Activated CD4-positive, alpha-beta T cell treated with anti-CD3 and anti-CD28 coated beads for 36 hours (primary cell): ENCODE measurements at regions not wholly inside any gene's neighbourhood (a gene's known extent, or its start where the extent isn't known, plus 50 kb on each side); places are given as distances from the start of the nearest gene placed in this dataset.
"Not testable (repeated sequence)": the region's sequence is repeated elsewhere in the genome, so short reads cannot be mapped to it uniquely, and the experiment has no call there.

ENCODE experiments used
- ATAC-seq: fragments of 200-7000 bp; cut with Tn5 transposase; one replicate; pipeline ENCODE4 v1.10.0; 2021; ENCODE audit warnings: mild to moderate bottlenecking, moderate library complexity
- CTCF ChIA-PET: fragments of 350-600 bp; sonication (Branson Sonifier 250); formaldehyde crosslinking; loops from one replicate; lab custom pipeline; 2021; ENCODE audit warnings: antibody characterized with exemption; lab: Charles Lee
- POLR2A ChIA-PET: fragments of 350-600 bp; sonication (Branson Sonifier 250); formaldehyde crosslinking; loops from one replicate; lab custom pipeline; 2021; ENCODE audit warnings: antibody characterized with exemption, inconsistent platforms; lab: Charles Lee
- DNase-seq: peaks from one replicate; pipeline ENCODE4 v3.0.0-alpha.2; 2020
- H3K27ac Mint-ChIP-seq: one replicate; pipeline ENCODE4 v1.8.0; 2021; ENCODE audit warnings: mixed read lengths
- H3K27me3 Mint-ChIP-seq: one replicate; pipeline ENCODE4 v1.8.0; 2021; ENCODE audit warnings: mixed read lengths
- H3K36me3 Mint-ChIP-seq: one replicate; pipeline ENCODE4 v1.8.0; 2021; ENCODE audit warnings: low read depth, mixed read lengths
- H3K4me1 Mint-ChIP-seq: one replicate; pipeline ENCODE4 v1.8.0; 2021; ENCODE audit warnings: mixed read lengths
- H3K4me3 Mint-ChIP-seq: one replicate; pipeline ENCODE4 v1.8.0; 2021; ENCODE audit warnings: mild to moderate bottlenecking, moderate library complexity, mixed read lengths
- H3K9me3 Mint-ChIP-seq: one replicate; pipeline ENCODE4 v1.8.0; 2021; ENCODE audit warnings: low read depth, mixed read lengths
- intact Hi-C, 2 experiments: fragments of 100-400 bp; cut with DNase I in 1 of 2; cut with micrococcal nuclease in 1 of 2; formaldehyde crosslinking; loops; one replicate each; pipeline versions ENCODE4 v1.14.2 to v1.15.1; 2022 to 2024; cut with DNase I, micrococcal nuclease

DNA sequence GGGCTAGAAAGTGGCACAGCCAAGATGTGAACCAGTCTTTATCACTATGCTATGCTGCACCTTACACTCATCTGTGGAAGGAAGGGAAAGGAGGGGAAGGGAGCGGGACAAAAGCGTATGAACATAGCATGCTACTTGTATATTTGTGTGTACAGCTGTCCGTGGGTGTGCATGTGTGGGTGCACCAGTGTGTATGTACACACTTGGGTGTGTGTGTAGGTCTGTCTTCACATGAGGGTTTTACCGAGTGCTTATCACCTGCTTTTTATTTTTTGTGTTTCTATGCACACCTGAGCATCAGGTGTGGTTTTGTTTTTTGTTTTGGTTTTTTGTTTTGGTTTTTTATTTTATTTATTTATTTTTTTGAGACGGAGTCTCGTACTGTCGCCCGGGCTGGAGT is 255.7 kb downstream of the RRAGC start:
- H3K4me1 Mint-ChIP-seq: no peaks in the 10 kb centered on the region
- ChIA-PET CTCF (no interaction called here), POLR2A (no interaction called here)
- no peaks in the 10 kb centered on the region for H3K36me3 Mint-ChIP-seq
- no peak for ATAC-seq
- peaks cover 5% of the 10 kb centered on the region for H3K27me3 Mint-ChIP-seq
- intact Hi-C loops: no loop called here
- H3K4me3 Mint-ChIP-seq: no peak overlapping the region
- DNase-seq: no peak
- H3K27ac Mint-ChIP-seq: no peak overlapping the region
- H3K9me3 Mint-ChIP-seq: no peaks in the 10 kb centered on the region

DNA sequence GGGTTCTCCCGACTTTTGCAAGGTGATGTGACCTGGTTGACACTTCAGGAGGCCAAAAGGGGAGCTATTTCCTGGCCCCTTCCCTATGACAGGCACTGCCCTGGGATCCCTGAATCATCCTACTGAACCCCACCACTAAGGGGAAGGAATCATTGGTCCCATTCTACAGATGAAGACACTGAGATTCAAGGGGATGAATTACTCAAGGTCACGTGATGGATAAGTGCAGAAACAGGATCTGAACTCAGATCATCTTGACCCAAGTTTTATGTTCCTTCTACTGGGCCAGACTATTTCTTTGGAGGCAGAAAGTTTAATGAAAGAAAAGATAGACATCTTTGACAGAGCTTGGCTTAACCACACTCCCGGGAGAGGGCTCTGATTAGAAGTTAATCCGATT is 258.7 kb downstream of the RRAGC start:
- intact Hi-C loops: no loop called here
- POLR2A ChIA-PET: no interaction called here
- Mint-ChIP-seq H3K27ac (no peak overlapping the region), H3K9me3 (no peaks in the 10 kb centered on the region), H3K4me1 (no peaks in the 10 kb centered on the region), H3K36me3 (no peaks in the 10 kb centered on the region), H3K27me3 (peaks cover 7% of the 10 kb centered on the region), H3K4me3 (no peak overlapping the region)
- no peak for DNase-seq
- ATAC-seq: no peak
- CTCF ChIA-PET: no interaction called here

DNA sequence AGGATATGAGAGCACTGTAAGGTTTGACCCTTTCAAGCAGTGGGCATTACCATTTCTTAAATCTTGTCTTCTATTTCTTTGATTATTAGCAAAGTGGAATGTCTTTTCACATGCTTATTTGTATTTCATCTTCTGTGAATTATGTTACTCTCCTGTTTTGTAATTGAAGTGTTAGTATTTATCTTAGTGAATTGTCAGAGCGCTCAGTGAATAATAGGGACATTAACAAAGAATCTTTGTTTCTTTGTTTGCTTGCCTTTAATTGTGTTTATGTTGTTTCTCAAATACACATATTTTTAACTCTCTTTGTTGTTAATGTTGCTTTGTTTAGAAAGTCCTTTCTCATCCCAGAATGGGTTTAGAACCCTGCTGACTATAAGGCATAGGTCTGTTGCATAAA is 259.3 kb downstream of the RRAGC start:
- intact Hi-C loops: no loop called here
- CTCF ChIA-PET: no interaction called here
- no peak for ATAC-seq

DNA sequence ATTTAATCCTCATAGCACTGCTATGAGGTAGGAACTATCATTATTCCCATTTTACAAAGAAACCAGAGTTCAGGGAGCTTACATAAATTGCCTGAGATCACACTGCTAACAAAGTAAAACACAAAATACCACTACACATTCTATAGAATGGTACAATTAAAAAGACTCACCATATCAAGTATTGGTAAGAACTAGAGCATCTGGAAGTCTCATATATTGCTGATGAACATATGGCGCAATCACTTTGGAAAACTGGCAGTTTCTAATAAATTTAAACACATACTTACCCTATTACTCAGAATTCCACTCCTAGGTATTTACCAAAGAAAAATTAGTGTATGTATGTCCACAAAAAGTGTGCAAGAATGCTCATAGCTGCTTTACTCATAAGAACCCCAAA is 261.5 kb downstream of the RRAGC start:
- Mint-ChIP-seq H3K27me3 (peaks cover 15% of the 10 kb centered on the region), H3K9me3 (peaks cover 6% of the 10 kb centered on the region), H3K4me3 (no peak overlapping the region), H3K27ac (no peak overlapping the region), H3K36me3 (peaks cover 3% of the 10 kb centered on the region), H3K4me1 (no peaks in the 10 kb centered on the region)
- POLR2A ChIA-PET: no interaction called here
- intact Hi-C loops: no loop called here
- DNase-seq (no peak), ATAC-seq (no peak)
- CTCF ChIA-PET: no interaction called here

More for the DNA sequence above, 259.3 kb downstream of the RRAGC start:
- H3K27me3 Mint-ChIP-seq: peaks cover 9% of the 10 kb centered on the region
- H3K36me3 Mint-ChIP-seq: no peaks in the 10 kb centered on the region
- no peak overlapping the region for H3K4me3 Mint-ChIP-seq
- DNase-seq: no peak
- POLR2A ChIA-PET: no interaction called here
- H3K9me3 Mint-ChIP-seq: no peaks in the 10 kb centered on the region
- no peak overlapping the region for H3K27ac Mint-ChIP-seq
- H3K4me1 Mint-ChIP-seq: no peaks in the 10 kb centered on the region

DNA sequence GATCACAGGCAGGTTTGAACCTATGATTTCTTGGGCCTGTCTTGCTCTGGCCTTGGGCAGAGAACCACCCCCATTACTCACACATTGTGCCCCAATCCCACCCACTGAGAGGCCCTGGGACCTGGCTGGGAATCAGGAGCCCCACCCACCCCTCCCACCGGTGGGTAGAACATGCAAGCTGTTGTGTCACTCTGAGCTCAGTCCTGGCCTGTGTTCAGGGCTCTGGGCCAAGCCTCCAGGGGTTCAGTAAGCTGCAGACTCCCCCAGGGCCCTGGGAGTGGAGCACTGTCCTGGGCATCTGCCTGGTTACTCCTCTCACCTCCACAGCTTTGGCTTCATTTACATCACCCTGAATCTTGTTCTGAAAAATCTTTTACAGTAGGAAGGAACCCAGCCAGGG is 270.5 kb downstream of the RRAGC start:
- ATAC-seq: no peak
- no peak overlapping the region for H3K4me3 Mint-ChIP-seq
- no peak for DNase-seq
- H3K4me1 Mint-ChIP-seq: peaks cover 8% of the 10 kb centered on the region
- CTCF ChIA-PET: interaction anchor here (0.7 to 1.3 kb wide), 3 partner anchors 35 to 702 kb away, joined by 3 to 4 read pairs (median 3); no protein-coding TSS in a partner anchor
- peaks cover 1% of the 10 kb centered on the region for H3K9me3 Mint-ChIP-seq
- no peaks in the 10 kb centered on the region for H3K27me3 Mint-ChIP-seq
- intact Hi-C loops: loop anchor here in 1 of 2 experiments (5.0 kb wide), 2 partner anchors 97 to 562 kb away; no protein-coding TSS in a partner anchor
- POLR2A ChIA-PET: no interaction called here
- H3K36me3 Mint-ChIP-seq: peaks cover 3% of the 10 kb centered on the region
- H3K27ac Mint-ChIP-seq: no peak overlapping the region

DNA sequence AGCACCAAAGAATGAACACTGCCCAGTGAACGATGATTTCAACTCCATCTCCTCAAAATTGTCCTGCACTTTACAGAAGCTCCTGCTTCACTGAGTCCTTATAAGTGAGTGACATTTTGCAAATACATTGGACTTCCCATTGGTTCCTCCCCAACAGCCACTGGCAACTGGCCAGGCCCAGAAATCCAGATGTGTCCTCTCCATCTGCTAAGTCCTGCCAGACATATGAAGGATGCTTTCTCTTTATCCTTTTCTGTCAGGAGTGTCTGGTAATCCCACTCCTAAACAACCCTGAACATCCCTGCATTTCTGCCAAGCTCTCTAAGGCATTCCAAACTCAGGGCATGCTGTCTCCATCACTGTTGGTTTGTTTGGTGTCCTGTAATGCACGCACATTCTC is 271.8 kb downstream of the RRAGC start:
- no peak overlapping the region for H3K27ac Mint-ChIP-seq
- ChIA-PET POLR2A (no interaction called here), CTCF (interaction anchor here (0.8 to 1.4 kb wide), 3 partner anchors 36 to 97 kb away, joined by 3 to 4 read pairs (median 3); no protein-coding TSS in a partner anchor)
- no peak overlapping the region for H3K4me3 Mint-ChIP-seq
- no peaks in the 10 kb centered on the region for H3K9me3 Mint-ChIP-seq
- no peaks in the 10 kb centered on the region for H3K27me3 Mint-ChIP-seq
- no peaks in the 10 kb centered on the region for H3K36me3 Mint-ChIP-seq
- intact Hi-C loops: loop anchor here (1.0 to 5.0 kb wide), 4 partner anchors 95 to 561 kb away; no protein-coding TSS in a partner anchor
- DNase-seq (no peak), ATAC-seq (no peak)
- H3K4me1 Mint-ChIP-seq: peaks cover 8% of the 10 kb centered on the region

DNA sequence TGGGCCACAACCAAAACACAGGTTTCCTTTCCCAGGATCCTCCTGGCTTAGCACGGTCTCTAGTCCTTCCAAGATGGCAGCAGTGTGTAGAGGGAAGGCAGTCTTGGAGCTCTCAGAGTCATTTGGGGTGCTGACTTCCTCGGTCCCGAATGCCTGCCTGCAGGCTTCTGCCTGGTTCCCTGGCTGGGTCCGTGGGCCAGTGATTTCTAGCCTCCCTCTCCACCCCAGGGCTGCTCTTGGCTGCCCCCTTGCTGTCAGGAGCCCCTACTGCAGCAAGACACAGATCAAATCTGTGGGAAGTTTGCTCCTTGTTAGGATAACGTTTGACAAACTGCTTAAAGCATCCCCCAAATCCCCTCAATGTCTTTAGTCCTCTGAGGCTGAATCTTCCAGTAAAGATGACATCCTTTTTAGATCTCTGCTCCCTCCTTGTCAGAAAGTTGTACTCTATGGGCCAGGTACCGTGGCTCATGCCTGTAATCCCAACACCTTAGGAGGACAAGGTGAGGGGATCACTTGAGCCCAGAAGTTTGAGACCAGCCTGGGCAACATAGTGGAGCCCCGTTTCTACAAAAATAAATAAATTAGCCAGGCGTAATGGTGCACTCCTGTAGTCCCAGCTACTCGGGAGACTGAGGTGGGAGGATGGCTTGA is 272.5 kb downstream of the RRAGC start:
- H3K36me3 Mint-ChIP-seq: no peaks in the 10 kb centered on the region
- no peak overlapping the region for H3K27ac Mint-ChIP-seq
- H3K4me1 Mint-ChIP-seq: peaks cover 8% of the 10 kb centered on the region
- DNase-seq: peak; percentile 75
- no peak overlapping the region for H3K4me3 Mint-ChIP-seq
- ChIA-PET CTCF (interaction anchor here (0.8 to 1.4 kb wide), 4 partner anchors 16 to 96 kb away, joined by 3 to 5 read pairs (median 4); no protein-coding TSS in a partner anchor), POLR2A (no interaction called here)
- no peaks in the 10 kb centered on the region for H3K9me3 Mint-ChIP-seq
- no peaks in the 10 kb centered on the region for H3K27me3 Mint-ChIP-seq
- ATAC-seq: peak; percentile 74
- intact Hi-C loops: loop anchor here (1.0 to 5.0 kb wide), 4 partner anchors 95 to 561 kb away; no protein-coding TSS in a partner anchor

DNA sequence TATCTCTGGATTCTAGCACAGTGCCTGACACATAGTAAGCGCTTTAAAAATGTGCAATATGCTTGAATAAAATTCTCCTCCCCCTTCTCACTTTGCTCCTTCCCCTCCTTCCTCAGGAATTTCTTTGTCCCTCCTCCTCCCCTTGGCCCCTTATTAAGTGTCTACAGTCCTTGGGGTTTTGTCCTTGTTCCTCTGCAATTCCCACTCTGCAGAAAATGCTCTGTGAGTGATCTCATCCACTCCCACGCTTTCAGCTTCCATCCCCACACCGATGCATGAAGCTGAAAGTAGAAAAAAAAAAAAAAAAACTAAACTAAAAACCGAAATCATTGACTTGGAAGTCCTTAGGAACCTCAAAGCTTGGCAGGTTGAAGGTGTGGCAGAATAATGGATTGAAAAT is 273.6 kb downstream of the RRAGC start:
- ChIA-PET POLR2A (no interaction called here), CTCF (interaction anchor here (0.6 to 0.7 kb wide), 3 partner anchors 76 to 563 kb away, joined by 3 read pairs; no protein-coding TSS in a partner anchor)
- H3K4me1 Mint-ChIP-seq: peaks cover 8% of the 10 kb centered on the region
- no peak for DNase-seq
- intact Hi-C loops: loop anchor here in 1 of 2 experiments (5.0 kb wide), 2 partner anchors 94 to 559 kb away; no protein-coding TSS in a partner anchor
- no peaks in the 10 kb centered on the region for H3K27me3 Mint-ChIP-seq
- H3K4me3 Mint-ChIP-seq: no peak overlapping the region
- H3K36me3 Mint-ChIP-seq: no peaks in the 10 kb centered on the region
- no peaks in the 10 kb centered on the region for H3K9me3 Mint-ChIP-seq
- ATAC-seq: no peak
- H3K27ac Mint-ChIP-seq: no peak overlapping the region

DNA sequence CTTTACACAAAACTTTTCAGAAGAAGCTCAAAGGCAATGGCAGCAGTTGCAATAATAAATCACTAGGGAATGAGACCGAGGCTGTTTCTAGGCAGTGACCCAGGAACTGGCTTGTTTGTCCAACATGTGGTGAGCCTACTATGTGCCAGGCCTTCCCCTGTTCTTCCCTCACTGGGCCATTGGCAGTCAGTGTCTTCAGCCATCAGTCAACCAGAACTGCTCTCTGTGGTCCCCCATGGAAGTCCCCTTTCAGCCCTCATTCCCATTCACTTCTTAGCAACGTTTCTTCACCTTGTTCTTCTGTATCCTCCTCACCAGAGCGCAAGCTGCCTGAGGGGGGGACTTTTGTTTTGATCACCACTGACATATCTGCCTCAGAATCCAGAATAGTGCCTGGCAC is 274.1 kb downstream of the RRAGC start:
- no peak for ATAC-seq
- ChIA-PET POLR2A (no interaction called here), CTCF (interaction anchor here (0.6 to 0.8 kb wide), 4 partner anchors 82 to 562 kb away, joined by 3 read pairs; no protein-coding TSS in a partner anchor)
- no peak overlapping the region for H3K27ac Mint-ChIP-seq
- no peaks in the 10 kb centered on the region for H3K36me3 Mint-ChIP-seq
- intact Hi-C loops: loop anchor here in 1 of 2 experiments (5.0 kb wide), 2 partner anchors 93 to 558 kb away; no protein-coding TSS in a partner anchor
- DNase-seq: no peak
- H3K4me1 Mint-ChIP-seq: peaks cover 8% of the 10 kb centered on the region
- peaks cover under 1% of the 10 kb centered on the region for H3K27me3 Mint-ChIP-seq
- H3K9me3 Mint-ChIP-seq: no peaks in the 10 kb centered on the region
- no peak overlapping the region for H3K4me3 Mint-ChIP-seq

DNA sequence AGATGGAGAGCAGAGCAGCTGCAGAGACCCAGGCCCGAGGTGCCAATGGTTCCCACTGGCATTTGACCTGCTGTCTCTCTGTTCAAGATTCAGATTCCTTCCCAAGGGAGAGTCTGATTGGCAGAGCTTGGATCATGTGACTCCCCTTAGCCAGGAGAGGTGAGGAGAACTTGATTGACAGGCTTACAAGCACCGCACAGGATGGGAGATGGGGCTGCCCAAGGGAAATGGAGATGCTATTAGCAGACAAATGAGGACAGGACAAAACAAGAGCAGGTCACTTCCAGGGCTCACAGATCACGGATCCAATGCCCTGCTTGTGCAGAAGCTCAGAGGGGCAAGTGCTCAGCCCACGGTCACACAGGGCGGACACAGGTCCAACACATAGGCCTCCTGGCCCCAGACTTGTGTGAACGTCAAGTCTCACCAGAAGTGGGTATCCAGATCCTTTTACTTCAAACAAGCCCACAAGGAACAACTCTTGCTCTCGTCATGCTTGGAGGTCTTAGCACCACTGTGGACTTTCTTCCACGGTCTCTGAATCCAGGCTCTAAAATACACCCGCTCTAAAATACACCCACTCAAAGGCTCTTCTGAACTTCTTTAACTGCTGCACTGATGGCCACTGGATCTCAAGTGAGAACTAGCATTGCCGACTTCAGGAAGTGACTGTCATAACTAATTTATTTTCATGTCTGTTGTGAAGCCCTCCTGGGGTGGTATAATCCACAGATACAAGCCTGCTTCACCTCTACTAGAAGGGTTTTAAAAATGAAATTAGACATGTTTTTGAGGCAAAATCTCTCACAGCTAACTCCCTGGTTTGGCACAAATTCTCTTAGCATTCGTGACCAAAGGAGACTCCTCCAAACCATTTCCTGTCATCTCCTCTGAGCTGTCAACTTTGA is 274.9 kb downstream of the RRAGC start:
- Mint-ChIP-seq H3K27ac (no peak overlapping the region), H3K27me3 (peaks cover 7% of the 10 kb centered on the region), H3K36me3 (no peaks in the 10 kb centered on the region), H3K4me1 (peaks cover 8% of the 10 kb centered on the region), H3K9me3 (no peaks in the 10 kb centered on the region), H3K4me3 (no peak overlapping the region)
- ChIA-PET CTCF (interaction anchor here (0.6 to 0.8 kb wide), 3 partner anchors 12 to 397 kb away, joined by 3 read pairs; no protein-coding TSS in a partner anchor), POLR2A (interaction anchor here (0.6 kb wide), 1 partner anchor 225 kb away, joined by 3 read pairs; no protein-coding TSS in a partner anchor)
- ATAC-seq (no peak), DNase-seq (no peak)
- intact Hi-C loops: loop anchor here in 1 of 2 experiments (5.0 kb wide), 2 partner anchors 92 to 557 kb away; no protein-coding TSS in a partner anchor

DNA sequence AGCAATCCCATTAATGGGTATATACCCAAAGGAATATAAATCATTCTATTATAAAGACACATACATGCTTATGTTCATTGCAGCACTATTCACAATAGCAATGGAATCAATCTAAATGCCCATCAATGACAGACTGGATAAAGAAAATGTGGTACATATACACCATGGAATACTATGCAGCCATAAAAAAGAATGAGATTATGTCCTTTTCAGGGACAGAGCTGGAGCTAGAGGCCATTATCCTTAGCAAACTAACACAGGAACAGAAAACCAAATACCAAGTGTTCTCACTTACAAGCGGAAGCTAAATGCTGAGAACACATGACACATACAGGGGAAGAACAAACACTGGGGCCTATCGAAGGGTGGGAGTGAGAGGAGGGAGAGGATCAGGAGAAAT is 276.3 kb downstream of the RRAGC start:
- intact Hi-C loops, CTCF ChIA-PET, H3K4me3 Mint-ChIP-seq, H3K4me1 Mint-ChIP-seq, H3K36me3 Mint-ChIP-seq, H3K27ac Mint-ChIP-seq, ATAC-seq, DNase-seq, H3K9me3 Mint-ChIP-seq, POLR2A ChIA-PET: not testable (repeated sequence)
- peaks cover 18% of the 10 kb centered on the region for H3K27me3 Mint-ChIP-seq
